ENCODE measurements at regions not wholly inside any gene's neighbourhood (a gene's known extent, or its start where the extent isn't known, plus 50 kb on each side); places are given as distances from the start of the nearest gene placed in this dataset.

- Histone ChIP-seq H2AFZ (ENCODE audit: low read length) (no peak overlapping the region), H3K4ac (replicated peaks; ENCODE audit: insufficient read length, low read depth, low read length) (no peak overlapping the region), H3K27ac (ENCODE audit: low read depth, low read length) (no peak overlapping the region), H3K79me2 (ENCODE audit: control insufficient read depth in 1 of 2, insufficient read depth in 2 of 2, low read length in 2 of 2) (no peaks in the 10 kb centered on the region), H2BK120ac (replicated peaks; ENCODE audit: low read depth, low read length) (no peak overlapping the region), H4K20me1 (replicated peaks in 1 of 2; ENCODE audit: control insufficient read depth in 1 of 2, insufficient read depth in 2 of 2, low read length in 2 of 2) (no peaks in the 10 kb centered on the region), H2BK12ac (ENCODE audit: low read depth, low read length) (no peak overlapping the region), H3K4me1 (replicated peaks in 1 of 4; ENCODE audit: control insufficient read depth in 3 of 4, insufficient read depth in 4 of 4, low read length in 3 of 4) (no peaks in the 10 kb centered on the region), H3K9me3 (ENCODE audit: insufficient read depth in 2 of 2, low read depth in 1 of 2, low read length in 1 of 2) (no peaks in the 10 kb centered on the region), H3K23ac (ENCODE audit: insufficient read length) (no peak overlapping the region), H3K27me3 (replicated peaks in 1 of 4; ENCODE audit: control insufficient read depth in 3 of 4, extremely low read depth in 1 of 4, insufficient read depth in 3 of 4, low read length in 3 of 4) (no peaks in the 10 kb centered on the region), H3K56ac (replicated peaks; ENCODE audit: insufficient read length, low read depth, low read length) (no peak overlapping the region), H3K4me2 (ENCODE audit: insufficient read depth in 1 of 2, low read depth in 2 of 2, low read length in 2 of 2) (no peak overlapping the region), H3K79me1 (ENCODE audit: low read depth, low read length) (no peaks in the 10 kb centered on the region), H2AK5ac (ENCODE audit: low read depth, low read length) (no peak overlapping the region), H2BK5ac (ENCODE audit: low read depth, low read length) (no peak overlapping the region), H2BK20ac (ENCODE audit: low read length) (no peak overlapping the region), H4K5ac (ENCODE audit: insufficient read length, low read depth, low read length) (no peak overlapping the region), H3K18ac (ENCODE audit: extremely low read depth, low read length) (no peak overlapping the region), H2BK15ac (ENCODE audit: low read length) (no peak overlapping the region), H3K4me3 (ENCODE audit: extremely low read depth in 1 of 4, insufficient read depth in 2 of 4, low read depth in 3 of 4, low read length in 4 of 4) (no peak overlapping the region), H3K14ac (ENCODE audit: insufficient read length) (no peak overlapping the region), H4K91ac (replicated peaks; ENCODE audit: insufficient read length, low read length) (no peak overlapping the region), H3K36me3 (ENCODE audit: control insufficient read depth in 2 of 4, insufficient read depth in 4 of 4, low read length in 3 of 4) (no peaks in the 10 kb centered on the region), H3K23me2 (ENCODE audit: low read depth, low read length) (no peaks in the 10 kb centered on the region), H3K9ac (replicated peaks in 1 of 4; ENCODE audit: extremely low read depth in 1 of 4, low read depth in 3 of 4, low read length in 3 of 4) (no peak overlapping the region), H4K8ac (ENCODE audit: extremely low read depth, insufficient read depth, low read length) (no peak overlapping the region)
- CTCF ChIA-PET (ENCODE audit: partially characterized antibody) = interaction anchor here (0.9 kb wide), 1 partner anchor 696 kb away, joined by 3 read pairs; no protein-coding TSS in a partner anchor
- no peak for FAIRE-seq
- no peak for DNase-seq (ENCODE audit: low read depth in 1 of 2, low spot score in 2 of 2)
- 89% methylated on average over 3 of the region's 3 CpGs; no CpG with 5 or more reads in 1 of the 2 experiments for WGBS, 2 experiments (ENCODE audit: extremely low coverage in 1 of 2, insufficient coverage in 1 of 2, insufficient read length in 1 of 2, insufficient replicate concordance in 2 of 2, low coverage in 1 of 2, low lambda C conversion rate in 2 of 2, missing lambda C conversion rate in 1 of 2)
- POLR2A ChIA-PET (ENCODE audit: partially characterized antibody) = no interaction called here
- TF ChIP-seq HDAC2 (IDR thresholded peaks at IDR 0.05; ENCODE audit: borderline replicate concordance in 1 of 2, low read depth in 2 of 2, low read length in 2 of 2) = no peak
- no peak for TF ChIP-seq CTBP2 (IDR thresholded peaks at IDR 0.05; ENCODE audit: borderline replicate concordance, insufficient read depth, insufficient read length, low read length)
- no peak for TF ChIP-seq GTF2F1 (IDR thresholded peaks at IDR 0.05; ENCODE audit: borderline replicate concordance, low read depth, low read length)
- TF ChIP-seq KDM5A (IDR thresholded peaks at IDR 0.05; ENCODE audit: low read length) = no peak
- TF ChIP-seq TAF1 (IDR thresholded peaks at IDR 0.05; ENCODE audit: low read depth, low read length) = no peak
- TF ChIP-seq RFX5 (IDR thresholded peaks at IDR 0.05; ENCODE audit: borderline replicate concordance, low read depth, low read length) = no peak
- TF ChIP-seq CBX8 (IDR thresholded peaks at IDR 0.05; ENCODE audit: borderline replicate concordance, low read depth, low read length) = no peak
- no peak for TF ChIP-seq RAD21 (IDR thresholded peaks at IDR 0.05 in 1 of 2, conservative IDR thresholded peaks at IDR 0.05 in 1 of 2; ENCODE audit: low read depth in 2 of 2, low read length in 2 of 2)
- no peak for TF ChIP-seq EZH2 (IDR thresholded peaks at IDR 0.05; ENCODE audit: low read depth, low read length, severe bottlenecking)
- TF ChIP-seq TBP (IDR thresholded peaks at IDR 0.05; ENCODE audit: low read depth, low read length) = no peak
- no peak for TF ChIP-seq E2F6 (IDR thresholded peaks at IDR 0.05)
- no peak for TF ChIP-seq PHF8 (conservative IDR thresholded peaks at IDR 0.05; ENCODE audit: low read depth, low read length)
- no peak for TF ChIP-seq MAFK (IDR thresholded peaks at IDR 0.05; ENCODE audit: low read depth, low read length)
- TF ChIP-seq SP1 (IDR thresholded peaks at IDR 0.05; ENCODE audit: low read depth, low read length) = no peak
These were observed 59.0 kb upstream of the CTNND2 start for GRCh38 chr5:11963227-11963626.

Data from H1 (cell line).